ENCODE measurements at regions not wholly inside any gene's neighbourhood (a gene's known extent, or its start where the extent isn't known, plus 50 kb on each side); places are given as distances from the start of the nearest gene placed in this dataset.

- no peak for TF ChIP-seq CTCF (IDR thresholded peaks at IDR 0.05)
- intact Hi-C loops (cut with DNase I, micrococcal nuclease): loop anchor here in 1 of 2 donors (10.0 kb wide), 1 partner anchor 704 kb away; no protein-coding TSS in a partner anchor
- no peaks in the 10 kb centered on the region for H3K36me3 ChIP-seq (ENCODE audit: low read depth)
- ATAC-seq: no peak
- no peak overlapping the region for H3K4me3 ChIP-seq
- H3K9me3 ChIP-seq: peaks cover 20% of the 10 kb centered on the region
- no peaks in the 10 kb centered on the region for H3K4me1 ChIP-seq (ENCODE audit: low read depth)
- DNase-seq: no peak
Observed at GRCh38 chr18:55861266-55861665, 273.3 kb upstream of the TCF4 start.

GRCh38 chr18:55858661-55859515 is 270.9 kb upstream of the TCF4 start:
- no peak for TF ChIP-seq CTCF (IDR thresholded peaks at IDR 0.05)
- no peaks in the 10 kb centered on the region for H3K4me1 ChIP-seq (ENCODE audit: low read depth)
- peaks cover 27% of the 10 kb centered on the region for H3K9me3 ChIP-seq
- no peaks in the 10 kb centered on the region for H3K36me3 ChIP-seq (ENCODE audit: low read depth)
- ATAC-seq (no peak), DNase-seq (no peak)
- intact Hi-C loops (cut with DNase I, micrococcal nuclease): no loop called here
- no peak overlapping the region for H3K4me3 ChIP-seq

GRCh38 chr18:55857956-55858355 is 270.0 kb upstream of the TCF4 start:
- intact Hi-C loops (cut with DNase I, micrococcal nuclease): no loop called here
- Histone ChIP-seq H3K9me3 (peaks cover 26% of the 10 kb centered on the region), H3K4me1 (ENCODE audit: low read depth) (no peaks in the 10 kb centered on the region), H3K4me3 (no peak overlapping the region), H3K36me3 (ENCODE audit: low read depth) (no peaks in the 10 kb centered on the region)
- DNase-seq (no peak), ATAC-seq (no peak)
- no peak for TF ChIP-seq CTCF (IDR thresholded peaks at IDR 0.05)

GRCh38 chr18:55857409-55857808 is 269.4 kb upstream of the TCF4 start:
- Histone ChIP-seq H3K9me3 (peaks cover 23% of the 10 kb centered on the region), H3K36me3 (ENCODE audit: low read depth) (no peaks in the 10 kb centered on the region), H3K4me3 (no peak overlapping the region), H3K4me1 (ENCODE audit: low read depth) (no peaks in the 10 kb centered on the region)
- intact Hi-C loops (cut with DNase I, micrococcal nuclease): no loop called here
- no peak for ATAC-seq
- TF ChIP-seq CTCF (IDR thresholded peaks at IDR 0.05): no peak
- DNase-seq: no peak

GRCh38 chr18:55856679-55857078 is 268.7 kb upstream of the TCF4 start:
- ATAC-seq (no peak), DNase-seq (no peak)
- H3K36me3 ChIP-seq (ENCODE audit: low read depth): no peaks in the 10 kb centered on the region
- peaks cover 15% of the 10 kb centered on the region for H3K9me3 ChIP-seq
- H3K4me3 ChIP-seq: no peak overlapping the region
- intact Hi-C loops (cut with DNase I, micrococcal nuclease): no loop called here
- no peak for TF ChIP-seq CTCF (IDR thresholded peaks at IDR 0.05)
- no peaks in the 10 kb centered on the region for H3K4me1 ChIP-seq (ENCODE audit: low read depth)

All from mucosa of descending colon (tissue), 3 donors.